SK-N-SH (cell line): ENCODE measurements at regions not wholly inside any gene's neighbourhood (a gene's known extent, or its start where the extent isn't known, plus 50 kb on each side); places are given as distances from the start of the nearest gene placed in this dataset.

Experiments used
- FOXM1 ChIP-seq: IDR thresholded peaks from 2 replicates; pipeline ENCODE4 v1.4.0; 2012; ENCODE audit warnings: low read depth, mild to moderate bottlenecking
- GATA2 ChIP-seq: sonication (generic); formaldehyde crosslinking; IDR thresholded peaks from 2 replicates; pipeline ENCODE4 v1.5.0; 2020; ENCODE audit warnings: mild to moderate bottlenecking, missing genetic modification reagents
- TF ChIP-seq, protein P1 (sequence below): fragments of 200-600 bp; sonication (generic); IDR thresholded peaks from 2 replicates; pipeline ENCODE4 v1.6.1; 2017; ENCODE audit warnings: antibody characterized with exemption, mild to moderate bottlenecking, moderate library complexity

DNA sequence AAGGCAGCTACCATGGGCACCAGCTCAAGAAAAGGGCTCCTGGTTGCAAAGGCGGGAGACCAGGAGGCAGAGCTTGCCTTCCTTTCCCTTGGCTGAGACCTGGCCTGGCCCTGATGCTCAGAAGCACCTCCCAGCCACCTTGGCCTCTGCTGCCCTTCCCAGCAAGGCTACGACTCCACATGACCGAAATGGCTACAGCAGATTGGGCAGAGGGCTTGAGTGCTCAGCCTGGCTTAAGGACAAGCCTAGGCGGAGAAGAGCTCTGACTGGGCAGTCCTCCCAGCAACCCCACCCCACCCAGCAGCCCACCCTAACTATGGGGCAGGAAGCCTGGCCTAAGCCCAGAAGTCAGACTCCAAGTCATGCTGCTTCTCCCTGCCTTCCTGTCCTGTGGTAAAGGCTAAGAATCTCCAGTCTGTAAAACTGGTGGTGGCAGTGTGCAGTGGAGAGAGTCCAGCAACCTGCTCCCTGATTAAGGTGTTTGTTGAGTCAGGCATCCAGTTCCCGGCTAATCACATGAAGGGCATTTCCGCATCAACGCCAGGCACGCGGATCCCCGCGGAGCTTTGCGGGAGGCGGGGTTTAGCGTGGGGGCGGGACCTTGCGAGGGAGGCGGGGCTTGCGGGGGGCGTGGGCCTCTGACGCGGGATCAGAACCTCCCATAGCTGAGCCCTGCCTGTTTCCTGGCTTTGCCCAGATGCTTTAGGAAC, 256.0 kb downstream of the BCL11A start:
- TF ChIP-seq GATA2 (CRISPR knock-in tag) (no peak), FOXM1 (no peak)
- TF ChIP-seq, protein P1, sequence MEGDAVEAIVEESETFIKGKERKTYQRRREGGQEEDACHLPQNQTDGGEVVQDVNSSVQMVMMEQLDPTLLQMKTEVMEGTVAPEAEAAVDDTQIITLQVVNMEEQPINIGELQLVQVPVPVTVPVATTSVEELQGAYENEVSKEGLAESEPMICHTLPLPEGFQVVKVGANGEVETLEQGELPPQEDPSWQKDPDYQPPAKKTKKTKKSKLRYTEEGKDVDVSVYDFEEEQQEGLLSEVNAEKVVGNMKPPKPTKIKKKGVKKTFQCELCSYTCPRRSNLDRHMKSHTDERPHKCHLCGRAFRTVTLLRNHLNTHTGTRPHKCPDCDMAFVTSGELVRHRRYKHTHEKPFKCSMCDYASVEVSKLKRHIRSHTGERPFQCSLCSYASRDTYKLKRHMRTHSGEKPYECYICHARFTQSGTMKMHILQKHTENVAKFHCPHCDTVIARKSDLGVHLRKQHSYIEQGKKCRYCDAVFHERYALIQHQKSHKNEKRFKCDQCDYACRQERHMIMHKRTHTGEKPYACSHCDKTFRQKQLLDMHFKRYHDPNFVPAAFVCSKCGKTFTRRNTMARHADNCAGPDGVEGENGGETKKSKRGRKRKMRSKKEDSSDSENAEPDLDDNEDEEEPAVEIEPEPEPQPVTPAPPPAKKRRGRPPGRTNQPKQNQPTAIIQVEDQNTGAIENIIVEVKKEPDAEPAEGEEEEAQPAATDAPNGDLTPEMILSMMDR = no peak
